ENCODE measurements at regions not wholly inside any gene's neighbourhood (a gene's known extent, or its start where the extent isn't known, plus 50 kb on each side); places are given as distances from the start of the nearest gene placed in this dataset.

DNA sequence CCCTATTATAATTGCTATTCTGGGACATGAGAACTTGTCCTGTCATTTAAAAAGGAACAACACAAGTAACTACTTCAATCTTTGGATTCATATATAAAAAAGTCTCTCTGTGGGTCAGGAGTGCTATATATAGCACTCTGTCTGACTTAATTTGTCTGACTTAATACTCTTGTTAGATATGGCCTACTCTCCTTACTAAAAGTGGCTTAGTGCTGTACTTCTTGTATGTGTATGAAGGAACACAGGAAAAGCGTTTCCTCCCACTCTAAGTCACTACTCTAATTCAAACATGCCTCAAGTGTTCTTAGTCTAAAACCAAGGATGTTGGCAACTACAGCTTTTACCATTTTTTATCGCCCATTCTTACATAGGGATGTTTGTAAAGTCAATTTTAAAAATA is 255.2 kb upstream of the ROBO1 start:
- Histone ChIP-seq H3K4me1 (no peaks in the 10 kb centered on the region), H3K4me3 (no peak overlapping the region), H3K27ac (replicated peaks in 1 of 4) (no peak overlapping the region), H3K27me3 (no peaks in the 10 kb centered on the region), H3K36me3 (no peaks in the 10 kb centered on the region), H3K9me3 (no peaks in the 10 kb centered on the region)
- WGBS = 84% methylated on average over 2 of the region's 2 CpGs
- no peak for DNase-seq (ENCODE audit: extremely low spot score)
- intact Hi-C loops (cut with DNase I) = no loop called here
- TF ChIP-seq POLR2AphosphoS5 (IDR thresholded peaks at IDR 0.05) (no peak), EP300 (IDR thresholded peaks at IDR 0.05) (no peak), CTCF (IDR thresholded peaks at IDR 0.05) (no peak), POLR2A (IDR thresholded peaks at IDR 0.05; ENCODE audit: low read depth) (no peak)

DNA sequence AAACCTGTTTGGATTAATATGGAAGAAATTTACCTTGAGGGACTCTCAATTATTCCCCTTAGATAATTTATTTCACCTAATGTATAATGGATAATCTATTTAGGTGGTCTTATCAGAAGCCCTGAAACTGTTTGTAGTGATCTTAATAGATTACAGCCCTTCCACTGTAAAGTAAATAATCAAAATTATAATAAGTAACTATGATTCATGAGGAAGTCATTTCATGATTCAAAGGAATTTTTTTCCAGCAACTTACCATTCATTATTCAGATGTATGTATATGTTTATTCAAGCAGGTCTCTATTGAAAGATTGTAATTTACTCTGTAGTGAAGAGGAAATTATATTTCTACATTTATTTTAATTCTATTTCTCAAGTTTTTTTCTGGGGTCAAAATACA is 250.6 kb upstream of the ROBO1 start:
- no peaks in the 10 kb centered on the region for H3K27me3 ChIP-seq
- H3K4me3 ChIP-seq = no peak overlapping the region
- H3K4me1 ChIP-seq = no peaks in the 10 kb centered on the region
- no peak for DNase-seq (ENCODE audit: extremely low spot score)
- TF ChIP-seq EP300 (IDR thresholded peaks at IDR 0.05) = no peak
- H3K27ac ChIP-seq (replicated peaks in 1 of 4) = no peak overlapping the region
- intact Hi-C loops (cut with DNase I) = no loop called here
- H3K36me3 ChIP-seq = no peaks in the 10 kb centered on the region
- no peaks in the 10 kb centered on the region for H3K9me3 ChIP-seq

DNA sequence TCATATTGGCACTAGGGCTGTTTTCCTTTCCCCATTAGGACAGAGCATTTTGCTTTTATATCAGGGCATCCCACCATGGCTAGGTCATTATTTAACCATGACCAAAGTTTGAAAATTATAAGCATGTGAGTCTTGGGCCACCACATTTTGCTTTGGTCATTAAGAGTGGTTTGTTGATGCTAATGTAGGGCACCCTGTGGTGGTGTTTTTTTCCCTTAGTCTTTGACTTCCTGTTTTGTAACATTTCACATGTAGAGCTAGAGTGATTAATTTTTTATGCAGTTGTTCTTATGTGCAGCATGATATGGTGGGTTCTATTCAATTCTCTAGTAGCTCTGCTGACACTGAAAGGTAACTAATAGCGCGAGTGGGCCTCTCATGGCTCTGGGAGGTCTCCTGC is 249.6 kb upstream of the ROBO1 start:
- Histone ChIP-seq H3K4me3 (no peak overlapping the region), H3K36me3 (no peaks in the 10 kb centered on the region)
- 100% methylated on average over 2 of the region's 2 CpGs for WGBS

GRCh38 chr3:80014576-80014975 is 246.8 kb upstream of the ROBO1 start:
- H3K27me3 ChIP-seq = no peaks in the 10 kb centered on the region
- no peaks in the 10 kb centered on the region for H3K9me3 ChIP-seq
- H3K4me3 ChIP-seq = no peak overlapping the region
- TF ChIP-seq POLR2A (IDR thresholded peaks at IDR 0.05; ENCODE audit: low read depth) (no peak), EP300 (IDR thresholded peaks at IDR 0.05) (no peak), POLR2AphosphoS5 (IDR thresholded peaks at IDR 0.05) (no peak), CTCF (IDR thresholded peaks at IDR 0.05) (no peak)
- no peaks in the 10 kb centered on the region for H3K4me1 ChIP-seq
- DNase-seq (ENCODE audit: extremely low spot score) = no peak
- no peak overlapping the region for H3K27ac ChIP-seq (replicated peaks in 1 of 4)
- WGBS = 78% methylated on average over 5 of the region's 5 CpGs
- intact Hi-C loops (cut with DNase I) = no loop called here
- no peaks in the 10 kb centered on the region for H3K36me3 ChIP-seq

More for the DNA sequence above, 249.6 kb upstream of the ROBO1 start:
- Histone ChIP-seq H3K27ac (replicated peaks in 1 of 4) (no peak overlapping the region), H3K9me3 (no peaks in the 10 kb centered on the region), H3K27me3 (no peaks in the 10 kb centered on the region), H3K4me1 (no peaks in the 10 kb centered on the region)
- no peak for DNase-seq (ENCODE audit: extremely low spot score)
- intact Hi-C loops (cut with DNase I) = no loop called here
- no peak for TF ChIP-seq POLR2A (IDR thresholded peaks at IDR 0.05; ENCODE audit: low read depth)
- no peak for TF ChIP-seq CTCF (IDR thresholded peaks at IDR 0.05)
- no peak for TF ChIP-seq EP300 (IDR thresholded peaks at IDR 0.05)
- TF ChIP-seq POLR2AphosphoS5 (IDR thresholded peaks at IDR 0.05) = no peak

- DNase-seq (ENCODE audit: extremely low spot score) = no peak
- Histone ChIP-seq H3K9me3 (no peaks in the 10 kb centered on the region), H3K36me3 (no peaks in the 10 kb centered on the region), H3K27me3 (no peaks in the 10 kb centered on the region), H3K27ac (replicated peaks in 1 of 4) (no peak overlapping the region), H3K4me3 (no peak overlapping the region), H3K4me1 (no peaks in the 10 kb centered on the region)
- intact Hi-C loops (cut with DNase I) = no loop called here
- 61% methylated on average over 2 of the region's 2 CpGs for WGBS
- TF ChIP-seq POLR2A (IDR thresholded peaks at IDR 0.05; ENCODE audit: low read depth) = no peak
These were observed 242.3 kb upstream of the ROBO1 start for GRCh38 chr3:80010021-80010571.

- 95% methylated on average over 1 of the region's 1 CpG for WGBS
- no peaks in the 10 kb centered on the region for H3K27me3 ChIP-seq
- H3K9me3 ChIP-seq = peaks cover 0 to 4% (median 0%) of the 10 kb centered on the region in 4 donors
- no peaks in the 10 kb centered on the region for H3K36me3 ChIP-seq
- intact Hi-C loops (cut with DNase I) = no loop called here
- no peak overlapping the region for H3K4me3 ChIP-seq
- no peaks in the 10 kb centered on the region for H3K4me1 ChIP-seq
- no peak for TF ChIP-seq POLR2AphosphoS5 (IDR thresholded peaks at IDR 0.05)
- TF ChIP-seq EP300 (IDR thresholded peaks at IDR 0.05) = no peak
- TF ChIP-seq POLR2A (IDR thresholded peaks at IDR 0.05; ENCODE audit: low read depth) = no peak
- no peak for TF ChIP-seq CTCF (IDR thresholded peaks at IDR 0.05)
- H3K27ac ChIP-seq (replicated peaks in 1 of 4) = no peak overlapping the region
- no peak for DNase-seq (ENCODE audit: extremely low spot score)
These were observed 239.7 kb upstream of the ROBO1 start for GRCh38 chr3:80007522-80007921.

Measured in esophagus muscularis mucosa (tissue), 4 donors.